Head of caudate nucleus (tissue), 42 donors: ENCODE measurements at regions not wholly inside any gene's neighbourhood (a gene's known extent, or its start where the extent isn't known, plus 50 kb on each side); places are given as distances from the start of the nearest gene placed in this dataset.
"Not testable (repeated sequence)": the region's sequence is repeated elsewhere in the genome, so short reads cannot be mapped to it uniquely, and the experiment has no call there.

ENCODE experiments used
- DNase-seq, 42 donors: peaks; one replicate each; pipeline versions ENCODE4 v3.0.0 to v3.0.0-alpha.2; 2020 to 2021; ENCODE audit warnings: mixed read lengths in 7 of 42
- intact Hi-C: fragments of 100-400 bp; cut with DNase I; formaldehyde crosslinking; loops from one replicate; pipeline ENCODE4 v1.15.0; 2022

GRCh38 chr2:22360735-22361374, 1024.1 kb upstream of the KLHL29 start:
- DNase-seq = peak in 8 of 42 donors; percentile 14 to 48 (median 20)

GRCh38 chr2:22361571-22361970, 1023.4 kb upstream of the KLHL29 start:
- intact Hi-C loops = no loop called here
- DNase-seq = no peak

More at GRCh38 chr2:22360735-22361374, 1024.1 kb upstream of the KLHL29 start:
- intact Hi-C loops = no loop called here

- DNase-seq = no peak
- intact Hi-C loops = no loop called here
Measured at GRCh38 chr2:22375096-22375495, 1009.9 kb upstream of the KLHL29 start.

- DNase-seq = no peak
- intact Hi-C loops = no loop called here
Measured at GRCh38 chr2:22377268-22377667, 1007.7 kb upstream of the KLHL29 start.

- intact Hi-C loops = no loop called here
- peak in 3 of 42 donors; percentile 2 to 27 (median 9) for DNase-seq
Measured at GRCh38 chr2:22382479-22383169, 1002.4 kb upstream of the KLHL29 start.

GRCh38 chr2:22397847-22398246, 987.1 kb upstream of the KLHL29 start:
- DNase-seq = no peak
- intact Hi-C loops = no loop called here

GRCh38 chr2:22403748-22404147, 981.2 kb upstream of the KLHL29 start:
- intact Hi-C loops = no loop called here
- no peak for DNase-seq

GRCh38 chr2:22406625-22407024, 978.4 kb upstream of the KLHL29 start:
- DNase-seq = no peak
- intact Hi-C loops = no loop called here

GRCh38 chr2:22420076-22420475, 964.9 kb upstream of the KLHL29 start:
- no peak for DNase-seq
- intact Hi-C loops = no loop called here

- no peak for DNase-seq
- intact Hi-C loops = no loop called here
Measured at GRCh38 chr2:22442051-22442450, 942.9 kb upstream of the KLHL29 start.

GRCh38 chr2:22444281-22444680, 940.7 kb upstream of the KLHL29 start:
- intact Hi-C loops = no loop called here
- no peak for DNase-seq

GRCh38 chr2:22449696-22450095, 935.3 kb upstream of the KLHL29 start:
- intact Hi-C loops = no loop called here

GRCh38 chr2:22450831-22451230, 934.1 kb upstream of the KLHL29 start:
- intact Hi-C loops = no loop called here
- DNase-seq = peak; percentile 10 to 89 (median 65)

More at GRCh38 chr2:22449696-22450095, 935.3 kb upstream of the KLHL29 start:
- DNase-seq = peak in 1 of 42 donors; percentile 8

GRCh38 chr2:22454826-22455485, 930.0 kb upstream of the KLHL29 start:
- DNase-seq = no peak
- intact Hi-C loops = no loop called here

- intact Hi-C loops = no loop called here
- DNase-seq = no peak
Measured at GRCh38 chr2:22458440-22458839, 926.5 kb upstream of the KLHL29 start.

- intact Hi-C loops, DNase-seq: not testable (repeated sequence)
Measured at GRCh38 chr2:22475103-22475502, 909.9 kb upstream of the KLHL29 start.

GRCh38 chr2:22478329-22478728, 906.6 kb upstream of the KLHL29 start:
- intact Hi-C loops = no loop called here
- DNase-seq = no peak

GRCh38 chr2:22481486-22482259, 903.3 kb upstream of the KLHL29 start:
- no peak for DNase-seq
- intact Hi-C loops = no loop called here

GRCh38 chr2:22483036-22483435, 901.9 kb upstream of the KLHL29 start:
- DNase-seq = no peak
- intact Hi-C loops = no loop called here

- intact Hi-C loops = no loop called here
- no peak for DNase-seq
Measured at GRCh38 chr2:22485486-22485885, 899.5 kb upstream of the KLHL29 start.
